HepG2 (cell line): ENCODE measurements at regions not wholly inside any gene's neighbourhood (a gene's known extent, or its start where the extent isn't known, plus 50 kb on each side); places are given as distances from the start of the nearest gene placed in this dataset.

ENCODE experiments used
- ATAC-seq: fragments of 200-7000 bp; cut with Tn5 transposase; 3 replicates; pipeline ENCODE4 v1.9.1; 2020; ENCODE audit warnings: mild to moderate bottlenecking, moderate library complexity
- BruUV-seq: library from RNA; stranded (reverse); fragments of 400-500 nt; replicated peaks from 2 replicates; lab custom pipeline; 2021; lab: Mats Ljungman, UMichigan
- CTCF ChIA-PET: fragments of 300-600 bp; formaldehyde crosslinking; extraction: SDS; loops from one replicate; lab custom pipeline; 2021; ENCODE audit warnings: low total read pairs, inconsistent platforms, low intra/inter-chr PET ratio; lab: Yijun Ruan, JAX
- POLR2A ChIA-PET: fragments of 350-600 bp; sonication (Branson Sonifier 250); formaldehyde crosslinking; loops from one replicate; lab custom pipeline; 2020; ENCODE audit warnings: antibody characterized with exemption, inconsistent platforms; lab: Yijun Ruan, JAX
- DNase-seq: peaks from one replicate; pipeline ENCODE4 v3.0.0-alpha.2; 2015; ENCODE audit warnings: low spot score
- FAIRE-seq: peaks from 3 replicates; lab custom pipeline; 2011; peaks lifted over from hg19 to GRCh38; lab: Jason Lieb, UNC
- H2AFZ ChIP-seq: one replicate; pipeline ENCODE4 v1.6.1; 2011; ENCODE audit warnings: low read length, inconsistent platforms
- H3K27ac ChIP-seq: fragments of 300-600 bp; 3 replicates; pipeline ENCODE4 v1.8.0; 2011; ENCODE audit warnings: mixed run types, mild to moderate bottlenecking, mixed read lengths, low read length, inconsistent platforms; ENCODE audit not compliant: insufficient read depth; ENCODE audit errors: extremely low read length
- H3K27me3 ChIP-seq, 2 experiments: fragments of 200-600 bp in 1 of 2; 2 replicates in 1 of 2; 3 replicates in 1 of 2; pipeline versions ENCODE4 v1.6.0 to v1.8.0; 2011; ENCODE audit warnings: low read length in 2 of 2, mild to moderate bottlenecking in 2 of 2, moderate library complexity in 2 of 2, inconsistent platforms in 1 of 2; ENCODE audit not compliant: insufficient read depth in 2 of 2, control insufficient read depth in 1 of 2
- H3K36me3 ChIP-seq, 2 experiments: fragments of 200-600 bp in 1 of 2; replicated peaks in 1 of 2; 2 replicates in 1 of 2; 3 replicates in 1 of 2; pipeline versions ENCODE4 v1.5.1 to v1.8.0; 2011; ENCODE audit warnings: low read length in 2 of 2, inconsistent platforms in 1 of 2; ENCODE audit not compliant: insufficient read depth in 2 of 2, control insufficient read depth in 1 of 2
- H3K4me1 ChIP-seq: 2 replicates; pipeline ENCODE4 v1.5.1; 2012; ENCODE audit warnings: low read length, inconsistent platforms; ENCODE audit not compliant: insufficient read depth
- H3K4me2 ChIP-seq: 2 replicates; pipeline ENCODE4 v1.6.0; 2011; ENCODE audit warnings: low read depth, low read length, inconsistent platforms
- H3K4me3 ChIP-seq, 3 experiments: fragments of 200-600 bp in 1 of 3; sonication (generic), shearing (Covaris generic) in 1 of 3; replicated peaks in 1 of 3; 2 replicates each; pipeline ENCODE4 v1.5.1; 2011 to 2016; ENCODE audit warnings: low read length in 3 of 3, inconsistent platforms in 2 of 3, low read depth in 2 of 3, mild to moderate bottlenecking in 2 of 3, control low read depth in 1 of 3, mixed read lengths in 1 of 3; ENCODE audit not compliant: insufficient read depth in 1 of 3
- H3K79me2 ChIP-seq: one replicate; pipeline ENCODE4 v1.6.1; 2011; ENCODE audit warnings: low read length, inconsistent platforms; ENCODE audit not compliant: insufficient read depth
- H3K9ac ChIP-seq: 2 replicates; pipeline ENCODE4 v1.6.0; 2011; ENCODE audit warnings: mild to moderate bottlenecking, low read depth, low read length, inconsistent platforms; ENCODE audit not compliant: insufficient read depth
- H3K9me3 ChIP-seq: 2 replicates; pipeline ENCODE4 v1.5.1; 2012; ENCODE audit warnings: mild to moderate bottlenecking, low read length
- H4K20me1 ChIP-seq: 2 replicates; pipeline ENCODE4 v1.6.0; 2011; ENCODE audit warnings: inconsistent platforms, mild to moderate bottlenecking, low read length, moderate library complexity; ENCODE audit not compliant: insufficient read depth
- ATM ChIP-seq: fragments of 450-650 bp; IDR thresholded peaks from 2 replicates; pipeline ENCODE4 v1.7.1; 2017; ENCODE audit warnings: mild to moderate bottlenecking, borderline replicate concordance
- FOSL2 ChIP-seq: sonication (generic); formaldehyde crosslinking; IDR thresholded peaks from 2 replicates; pipeline ENCODE4 v1.4.0; 2020; ENCODE audit warnings: missing genetic modification reagents
- IKZF1 ChIP-seq: fragments of 450-650 bp; IDR thresholded peaks from 2 replicates; pipeline ENCODE4 v1.7.1; 2016
- MAFG ChIP-seq: sonication (generic); formaldehyde crosslinking; IDR thresholded peaks from 2 replicates; pipeline ENCODE4 v1.5.1; 2020; ENCODE audit warnings: mild to moderate bottlenecking, missing genetic modification reagents
- NCOA2 ChIP-seq: sonication (generic); formaldehyde crosslinking; IDR thresholded peaks from 2 replicates; pipeline ENCODE4 v1.8.0; 2022; ENCODE audit warnings: inconsistent platforms
- NKX3-1 ChIP-seq: sonication (generic); formaldehyde crosslinking; IDR thresholded peaks from 2 replicates; pipeline ENCODE4 v1.5.0; 2020; ENCODE audit warnings: missing genetic modification reagents
- U2AF1 ChIP-seq: fragments of 200-400 bp; formaldehyde crosslinking; optimal IDR thresholded peaks from 2 replicates; pipeline ENCODE3; 2017; ENCODE audit warnings: mild to moderate bottlenecking, low read depth, low read length
- ZNF143 ChIP-seq: sonication (generic); formaldehyde crosslinking; IDR thresholded peaks from 2 replicates; pipeline ENCODE4 v1.4.0; 2020; ENCODE audit warnings: missing genetic modification reagents
- ZNF180 ChIP-seq: sonication (generic); formaldehyde crosslinking; IDR thresholded peaks from 2 replicates; pipeline ENCODE4 v1.4.0; 2020; ENCODE audit warnings: low read depth, missing genetic modification reagents, borderline replicate concordance
- ZNF530 ChIP-seq: sonication (generic); formaldehyde crosslinking; IDR thresholded peaks from 2 replicates; pipeline ENCODE4 v1.5.0; 2020; ENCODE audit warnings: low read depth, mild to moderate bottlenecking, missing genetic modification reagents
- ZNF788 ChIP-seq: sonication (generic); formaldehyde crosslinking; IDR thresholded peaks from 2 replicates; pipeline ENCODE4 v1.5.0; 2020; ENCODE audit warnings: mild to moderate bottlenecking, missing genetic modification reagents, borderline replicate concordance
- WGBS: methylation state at CpG from one replicate; pipeline ENCODE4 v1.1.6; 2017; ENCODE audit warnings: low lambda C conversion rate; 5-methylcytosine and 5-hydroxymethylcytosine counted together
- in situ Hi-C: cut with HindIII; loops from 2 replicates; pipeline ENCODE4 v1.10.0; 2017; ENCODE audit warnings: low pct_unique_long_range_greater_than_20kb; ENCODE audit not compliant: extremely low pct_ligation_motif_present
- intact Hi-C: fragments of 100-400 bp; cut with micrococcal nuclease; formaldehyde crosslinking; loops from one replicate; pipeline ENCODE4 v1.10.0; 2022; ENCODE audit not compliant: unreplicated experiment
- TF ChIP-seq, protein P1 (sequence below): sonication (generic); formaldehyde crosslinking; IDR thresholded peaks from 2 replicates; pipeline ENCODE4 v1.4.0; 2020; ENCODE audit warnings: missing genetic modification reagents, borderline replicate concordance
- TF ChIP-seq, protein P2 (sequence below): sonication (generic); formaldehyde crosslinking; IDR thresholded peaks from 2 replicates; pipeline ENCODE4 v1.4.0; 2020; ENCODE audit warnings: mild to moderate bottlenecking, missing genetic modification reagents
- TF ChIP-seq, protein P3 (sequence below): sonication (generic); formaldehyde crosslinking; conservative IDR thresholded peaks from 2 replicates; pipeline ENCODE4 v1.4.0; 2020; ENCODE audit warnings: mild to moderate bottlenecking, missing genetic modification reagents, moderate library complexity

DNA sequence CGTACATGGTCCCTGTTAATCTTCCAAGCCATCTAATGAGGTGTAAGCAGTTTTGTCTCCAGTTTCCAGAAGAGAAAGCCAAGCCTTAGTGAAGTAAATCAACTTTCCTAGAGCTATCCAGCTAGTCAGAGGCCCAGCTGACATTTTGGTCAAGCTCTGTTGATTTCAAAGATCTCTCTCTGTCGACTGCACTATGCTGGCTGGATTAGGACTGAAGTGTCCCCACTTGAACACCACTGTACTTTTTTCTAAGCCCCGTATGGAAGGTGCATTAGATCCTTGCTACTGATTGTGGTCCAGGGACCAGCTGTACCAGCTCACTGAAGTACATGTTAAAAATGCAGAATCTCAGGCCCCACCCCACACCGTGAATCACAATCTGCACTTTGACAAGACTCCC, 176.5 kb upstream of the NAV2 start:
- Histone ChIP-seq H3K4me2 (no peak overlapping the region), H3K27ac (no peak overlapping the region), H3K79me2 (no peaks in the 10 kb centered on the region), H3K27me3 (no peaks in the 10 kb centered on the region; a peak in 1 of 5 replicates), H3K9ac (no peak overlapping the region), H2AFZ (no peak overlapping the region), H4K20me1 (no peaks in the 10 kb centered on the region), H3K36me3 (no peaks in the 10 kb centered on the region), H3K4me1 (no peaks in the 10 kb centered on the region), H3K9me3 (no peaks in the 10 kb centered on the region), H3K4me3 (no peak overlapping the region)
- intact Hi-C loops: no loop called here
- in situ Hi-C loops: no loop called here
- POLR2A ChIA-PET: no interaction called here
- ATAC-seq: no peak
- FAIRE-seq: no peak
- no peak for DNase-seq
- no TSS peak for BruUV-seq
- CTCF ChIA-PET: no interaction called here
- WGBS: 35% methylated on average over 3 of the region's 4 CpGs
- TF ChIP-seq NKX3-1 (CRISPR knock-in tag): no peak
- no peak for TF ChIP-seq IKZF1
- TF ChIP-seq ZNF180: no peak
- no peak for TF ChIP-seq NCOA2 (CRISPR knock-in tag)
- TF ChIP-seq ZNF143 (CRISPR knock-in tag): no peak
- TF ChIP-seq, protein P1, sequence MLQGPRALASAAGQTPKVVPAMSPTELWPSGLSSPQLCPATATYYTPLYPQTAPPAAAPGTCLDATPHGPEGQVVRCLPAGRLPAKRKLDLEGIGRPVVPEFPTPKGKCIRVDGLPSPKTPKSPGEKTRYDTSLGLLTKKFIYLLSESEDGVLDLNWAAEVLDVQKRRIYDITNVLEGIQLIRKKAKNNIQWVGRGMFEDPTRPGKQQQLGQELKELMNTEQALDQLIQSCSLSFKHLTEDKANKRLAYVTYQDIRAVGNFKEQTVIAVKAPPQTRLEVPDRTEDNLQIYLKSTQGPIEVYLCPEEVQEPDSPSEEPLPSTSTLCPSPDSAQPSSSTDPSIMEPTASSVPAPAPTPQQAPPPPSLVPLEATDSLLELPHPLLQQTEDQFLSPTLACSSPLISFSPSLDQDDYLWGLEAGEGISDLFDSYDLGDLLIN (CRISPR knock-in tag): no peak
- no peak for TF ChIP-seq ATM
- TF ChIP-seq ZNF788 (CRISPR knock-in tag): no peak
- TF ChIP-seq, protein P2, sequence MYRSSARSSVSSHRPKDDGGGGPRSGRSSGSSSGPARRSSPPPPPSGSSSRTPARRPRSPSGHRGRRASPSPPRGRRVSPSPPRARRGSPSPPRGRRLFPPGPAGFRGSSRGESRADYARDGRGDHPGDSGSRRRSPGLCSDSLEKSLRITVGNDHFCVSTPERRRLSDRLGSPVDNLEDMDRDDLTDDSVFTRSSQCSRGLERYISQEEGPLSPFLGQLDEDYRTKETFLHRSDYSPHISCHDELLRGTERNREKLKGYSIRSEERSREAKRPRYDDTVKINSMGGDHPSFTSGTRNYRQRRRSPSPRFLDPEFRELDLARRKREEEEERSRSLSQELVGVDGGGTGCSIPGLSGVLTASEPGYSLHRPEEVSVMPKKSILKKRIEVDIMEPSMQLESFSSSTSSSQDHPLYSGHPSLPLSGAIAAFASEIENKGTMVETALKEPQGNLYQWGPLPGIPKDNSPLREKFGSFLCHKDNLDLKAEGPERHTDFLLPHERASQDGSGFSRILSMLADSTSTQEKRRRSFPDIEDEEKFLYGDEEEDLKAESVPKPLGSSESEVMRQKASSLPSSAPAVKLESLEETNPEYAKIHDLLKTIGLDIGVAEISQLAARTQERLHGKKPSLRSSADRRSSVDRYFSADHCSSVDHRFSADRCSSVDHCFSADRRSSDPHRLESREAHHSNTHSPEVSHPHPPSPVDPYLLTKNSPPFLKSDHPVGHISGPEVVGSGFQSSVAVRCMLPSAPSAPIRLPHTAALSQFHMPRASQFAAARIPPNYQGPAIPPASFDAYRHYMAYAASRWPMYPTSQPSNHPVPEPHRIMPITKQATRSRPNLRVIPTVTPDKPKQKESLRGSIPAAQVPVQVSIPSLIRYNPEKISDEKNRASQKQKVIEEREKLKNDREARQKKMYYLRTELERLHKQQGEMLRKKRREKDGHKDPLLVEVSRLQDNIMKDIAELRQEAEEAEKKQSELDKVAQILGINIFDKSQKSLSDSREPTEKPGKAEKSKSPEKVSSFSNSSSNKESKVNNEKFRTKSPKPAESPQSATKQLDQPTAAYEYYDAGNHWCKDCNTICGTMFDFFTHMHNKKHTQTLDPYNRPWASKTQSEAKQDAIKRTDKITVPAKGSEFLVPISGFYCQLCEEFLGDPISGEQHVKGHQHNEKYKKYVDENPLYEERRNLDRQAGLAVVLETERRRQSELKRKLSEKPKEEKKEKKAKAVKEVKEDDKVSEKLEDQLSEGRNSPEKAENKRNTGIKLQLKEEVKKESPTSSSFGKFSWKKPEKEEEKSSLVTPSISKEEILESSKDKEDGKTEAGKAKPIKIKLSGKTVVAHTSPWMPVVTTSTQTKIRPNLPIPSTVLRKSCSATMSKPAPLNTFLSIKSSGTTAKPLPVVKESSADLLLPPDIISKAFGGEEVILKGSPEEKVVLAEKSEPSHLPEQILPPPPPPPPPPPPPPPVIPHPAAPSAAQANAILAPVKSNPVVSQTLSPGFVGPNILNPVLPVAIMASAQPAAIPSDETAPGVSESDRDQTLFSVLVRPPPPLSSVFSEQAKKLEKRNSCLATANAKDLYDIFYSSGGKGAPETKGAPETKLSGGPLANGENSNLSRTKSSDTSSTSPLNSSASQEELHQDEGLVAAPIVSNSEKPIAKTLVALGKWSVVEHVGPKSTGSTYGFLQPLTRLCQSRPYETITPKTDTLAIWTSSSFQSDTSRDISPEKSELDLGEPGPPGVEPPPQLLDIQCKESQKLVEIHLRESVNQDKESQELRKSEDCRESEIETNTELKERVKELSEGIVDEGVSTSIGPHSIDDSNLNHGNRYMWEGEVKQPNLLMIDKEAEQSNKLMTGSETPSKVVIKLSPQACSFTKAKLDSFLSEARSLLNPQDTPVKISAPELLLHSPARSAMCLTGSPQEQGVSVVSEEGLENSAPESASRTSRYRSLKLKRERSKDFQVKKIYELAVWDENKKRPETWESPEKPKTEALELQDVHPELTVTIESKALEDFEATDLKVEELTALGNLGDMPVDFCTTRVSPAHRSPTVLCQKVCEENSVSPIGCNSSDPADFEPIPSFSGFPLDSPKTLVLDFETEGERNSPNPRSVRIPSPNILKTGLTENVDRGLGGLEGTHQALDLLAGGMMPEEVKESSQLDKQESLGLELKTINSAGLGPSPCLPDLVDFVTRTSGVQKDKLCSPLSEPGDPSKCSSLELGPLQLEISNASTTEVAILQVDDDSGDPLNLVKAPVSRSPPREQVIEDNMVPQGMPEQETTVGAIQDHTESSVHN (CRISPR knock-in tag): no peak
- no peak for TF ChIP-seq U2AF1
- no peak for TF ChIP-seq ZNF530
- TF ChIP-seq MAFG (CRISPR knock-in tag): no peak
- TF ChIP-seq FOSL2 (CRISPR knock-in tag): no peak
- TF ChIP-seq, protein P3, sequence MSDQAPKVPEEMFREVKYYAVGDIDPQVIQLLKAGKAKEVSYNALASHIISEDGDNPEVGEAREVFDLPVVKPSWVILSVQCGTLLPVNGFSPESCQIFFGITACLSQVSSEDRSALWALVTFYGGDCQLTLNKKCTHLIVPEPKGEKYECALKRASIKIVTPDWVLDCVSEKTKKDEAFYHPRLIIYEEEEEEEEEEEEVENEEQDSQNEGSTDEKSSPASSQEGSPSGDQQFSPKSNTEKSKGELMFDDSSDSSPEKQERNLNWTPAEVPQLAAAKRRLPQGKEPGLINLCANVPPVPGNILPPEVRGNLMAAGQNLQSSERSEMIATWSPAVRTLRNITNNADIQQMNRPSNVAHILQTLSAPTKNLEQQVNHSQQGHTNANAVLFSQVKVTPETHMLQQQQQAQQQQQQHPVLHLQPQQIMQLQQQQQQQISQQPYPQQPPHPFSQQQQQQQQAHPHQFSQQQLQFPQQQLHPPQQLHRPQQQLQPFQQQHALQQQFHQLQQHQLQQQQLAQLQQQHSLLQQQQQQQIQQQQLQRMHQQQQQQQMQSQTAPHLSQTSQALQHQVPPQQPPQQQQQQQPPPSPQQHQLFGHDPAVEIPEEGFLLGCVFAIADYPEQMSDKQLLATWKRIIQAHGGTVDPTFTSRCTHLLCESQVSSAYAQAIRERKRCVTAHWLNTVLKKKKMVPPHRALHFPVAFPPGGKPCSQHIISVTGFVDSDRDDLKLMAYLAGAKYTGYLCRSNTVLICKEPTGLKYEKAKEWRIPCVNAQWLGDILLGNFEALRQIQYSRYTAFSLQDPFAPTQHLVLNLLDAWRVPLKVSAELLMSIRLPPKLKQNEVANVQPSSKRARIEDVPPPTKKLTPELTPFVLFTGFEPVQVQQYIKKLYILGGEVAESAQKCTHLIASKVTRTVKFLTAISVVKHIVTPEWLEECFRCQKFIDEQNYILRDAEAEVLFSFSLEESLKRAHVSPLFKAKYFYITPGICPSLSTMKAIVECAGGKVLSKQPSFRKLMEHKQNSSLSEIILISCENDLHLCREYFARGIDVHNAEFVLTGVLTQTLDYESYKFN (CRISPR knock-in tag): no peak
